ENCODE measurements at regions not wholly inside any gene's neighbourhood (a gene's known extent, or its start where the extent isn't known, plus 50 kb on each side); places are given as distances from the start of the nearest gene placed in this dataset.

DNA sequence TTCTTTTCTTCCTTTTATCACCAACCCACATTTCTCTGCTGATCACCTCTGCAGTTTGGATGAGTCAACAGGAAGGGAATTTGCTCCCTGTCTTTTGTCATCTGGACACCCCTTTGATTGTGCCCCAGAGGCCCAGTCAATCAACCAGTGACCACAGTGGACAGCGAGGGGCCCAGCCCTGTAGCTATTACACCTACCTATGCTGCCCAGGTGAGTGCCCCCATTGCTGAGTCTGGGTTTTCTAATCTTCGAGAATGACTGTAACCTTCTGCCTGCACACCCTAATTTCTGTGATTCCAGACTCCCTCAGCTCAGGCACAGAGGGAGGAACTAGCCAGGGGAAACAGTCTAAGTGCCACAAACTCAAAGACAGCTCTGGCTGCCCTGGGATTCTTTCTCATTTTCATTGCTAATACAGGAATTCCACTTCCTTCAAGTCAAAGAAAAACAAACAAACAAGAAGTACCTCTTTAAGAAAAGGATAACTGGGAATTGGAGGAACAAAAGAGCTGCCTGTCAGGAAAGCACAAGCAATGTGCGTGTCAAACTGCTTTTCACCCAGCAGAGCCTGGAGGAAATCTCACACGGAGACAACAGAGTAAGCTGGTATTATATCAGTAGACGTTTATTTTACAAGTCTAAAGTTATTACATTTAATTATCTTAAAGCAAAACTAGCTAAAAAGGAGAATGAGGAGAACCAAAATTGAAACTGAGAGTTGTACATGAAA, 311.1 kb downstream of the AJAP1 start:
- DNase-seq (ENCODE audit: low read depth, low spot score), result no peak

DNA sequence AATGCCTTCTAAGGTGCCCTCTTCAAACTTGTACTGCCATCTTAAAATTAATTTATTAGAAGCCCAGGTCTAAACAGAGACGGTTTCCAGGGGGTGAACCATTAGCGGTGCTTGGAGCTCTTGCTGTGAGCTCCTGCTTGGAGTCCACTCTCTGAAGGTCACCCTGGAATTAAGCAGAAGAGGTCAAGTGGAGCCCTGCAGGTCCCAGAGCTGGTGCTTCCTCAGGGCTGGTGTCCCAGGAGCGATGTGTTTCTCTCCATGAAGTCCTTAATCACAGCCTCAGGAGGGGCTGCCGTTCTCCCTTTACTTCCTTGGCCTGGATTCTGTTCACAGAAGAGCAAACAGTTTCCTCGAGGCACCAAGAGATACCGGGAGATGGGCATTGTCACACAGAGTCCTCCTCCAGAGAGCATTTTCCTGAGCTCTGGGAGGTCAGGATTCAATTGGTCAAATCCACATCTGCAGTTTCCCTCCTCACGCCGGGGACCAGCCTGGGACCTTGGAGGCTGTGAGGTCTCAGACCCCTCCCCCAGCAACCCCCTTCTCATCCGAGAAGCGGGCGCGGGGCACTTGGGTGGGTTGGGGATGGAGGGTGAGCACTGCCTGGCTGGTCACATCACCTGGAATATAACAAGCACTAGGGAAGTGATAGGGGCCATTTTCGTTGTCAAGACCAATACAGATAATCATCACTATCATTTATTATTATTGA, 310.4 kb downstream of the AJAP1 start:
- no peak for DNase-seq (ENCODE audit: low read depth, low spot score)

DNA sequence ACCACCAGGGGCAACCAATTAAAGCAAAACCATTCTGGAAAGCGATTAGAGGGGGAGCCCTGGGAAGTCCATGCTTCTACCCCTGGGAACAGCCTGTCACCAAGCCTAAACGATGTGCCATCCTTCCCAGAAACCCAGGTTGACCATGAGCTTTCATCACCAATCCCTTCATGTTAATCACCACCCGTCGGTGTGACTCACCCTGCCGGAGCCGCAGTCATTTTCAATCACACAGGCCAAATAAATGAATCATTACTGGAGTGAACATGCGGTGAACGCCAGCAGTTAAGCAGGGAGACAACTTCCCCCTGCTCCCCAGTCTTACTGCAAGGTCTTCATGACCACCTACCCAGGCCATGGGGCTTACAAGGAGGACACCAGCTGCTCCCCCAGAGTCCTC, 308.8 kb downstream of the AJAP1 start:
- no peak for DNase-seq (ENCODE audit: low read depth, low spot score)

DNA sequence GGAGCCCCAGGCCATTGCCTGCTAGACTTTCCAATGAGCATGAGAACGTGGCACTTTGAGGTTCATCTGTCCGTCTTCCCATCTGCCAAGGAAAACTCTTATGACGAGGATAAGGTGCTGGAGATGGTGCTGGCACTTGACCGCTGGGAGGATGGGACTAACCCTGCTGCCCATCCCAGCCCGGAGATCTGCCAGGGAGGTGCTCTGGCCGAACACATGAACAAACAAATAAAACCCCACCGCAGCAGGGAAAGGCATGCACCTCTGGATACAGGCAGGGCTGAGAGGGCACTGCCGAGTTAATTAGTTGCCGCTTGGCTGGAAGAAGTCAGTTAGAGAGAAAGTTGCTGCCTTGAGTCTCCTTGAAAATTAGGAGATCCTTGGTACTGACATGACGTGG, 308.4 kb downstream of the AJAP1 start:
- DNase-seq (ENCODE audit: low read depth, low spot score), result no peak

DNA sequence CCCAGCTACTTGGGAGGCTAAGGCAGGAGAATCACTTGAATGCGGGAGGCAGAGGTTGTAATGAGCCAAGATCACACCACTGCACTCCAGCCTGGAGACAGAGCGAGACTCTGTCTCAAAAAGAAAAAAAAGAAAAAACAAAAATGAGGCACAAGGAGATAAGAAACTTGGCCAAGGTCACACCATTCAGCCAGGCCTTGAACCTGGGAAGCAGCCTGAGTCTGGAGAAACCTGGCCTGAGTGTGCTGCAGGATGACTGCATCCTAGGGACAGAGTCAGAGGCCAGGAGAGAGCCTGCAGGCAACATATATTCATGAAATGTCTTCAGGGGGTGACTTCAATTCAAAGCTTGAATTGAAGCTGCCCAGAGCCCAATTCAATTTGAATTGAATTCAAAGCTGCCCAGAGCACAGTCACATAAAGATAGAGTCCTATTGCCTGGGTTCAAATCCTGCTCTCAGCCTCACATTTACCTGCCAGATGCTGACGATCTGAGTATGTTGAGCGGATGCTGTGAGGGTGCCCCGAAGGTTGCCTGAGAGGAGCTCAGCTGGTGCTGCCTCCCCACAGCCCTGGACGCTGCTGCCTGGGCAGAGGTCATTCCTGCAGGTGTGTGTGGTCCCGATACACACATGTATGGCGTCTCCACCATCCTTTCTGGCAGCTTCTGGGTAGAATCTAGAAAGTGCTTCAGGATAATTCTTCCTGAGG, 307.7 kb downstream of the AJAP1 start:
- DNase-seq (ENCODE audit: low read depth, low spot score), result no peak

DNA sequence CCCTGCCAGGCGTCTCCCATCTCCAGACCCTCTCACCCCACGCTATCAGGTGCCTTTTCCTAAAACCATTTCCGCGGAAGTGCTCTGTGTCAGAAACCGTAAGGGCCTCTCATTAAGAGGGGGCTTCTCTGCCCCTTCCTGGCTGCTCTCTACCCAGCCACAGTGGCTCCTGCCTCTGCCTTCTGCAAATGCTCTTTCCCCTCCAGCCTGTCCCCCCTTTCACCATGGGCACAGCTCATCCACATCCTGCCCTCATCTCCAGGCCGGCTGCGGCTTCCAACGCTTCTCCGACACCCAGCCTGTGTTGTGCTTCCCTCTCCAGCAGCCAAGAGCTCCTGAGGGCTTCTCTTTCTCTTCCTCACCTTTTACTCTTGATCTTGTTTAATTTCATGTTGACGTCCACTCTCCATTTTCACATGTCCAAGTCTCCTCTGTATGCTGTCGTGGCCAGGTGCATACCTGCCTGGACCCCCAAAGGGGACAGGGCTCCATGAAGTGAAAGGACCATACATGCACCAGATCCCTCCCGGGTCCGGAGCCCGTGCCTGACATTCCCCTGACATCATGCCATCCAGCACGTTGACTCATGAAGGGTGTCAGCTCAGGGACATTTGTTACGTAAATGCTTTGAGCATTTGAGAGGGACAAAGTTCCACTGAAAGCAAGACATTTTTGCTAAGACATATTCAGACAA, 306.5 kb downstream of the AJAP1 start:
- no peak for DNase-seq (ENCODE audit: low read depth, low spot score)

DNA sequence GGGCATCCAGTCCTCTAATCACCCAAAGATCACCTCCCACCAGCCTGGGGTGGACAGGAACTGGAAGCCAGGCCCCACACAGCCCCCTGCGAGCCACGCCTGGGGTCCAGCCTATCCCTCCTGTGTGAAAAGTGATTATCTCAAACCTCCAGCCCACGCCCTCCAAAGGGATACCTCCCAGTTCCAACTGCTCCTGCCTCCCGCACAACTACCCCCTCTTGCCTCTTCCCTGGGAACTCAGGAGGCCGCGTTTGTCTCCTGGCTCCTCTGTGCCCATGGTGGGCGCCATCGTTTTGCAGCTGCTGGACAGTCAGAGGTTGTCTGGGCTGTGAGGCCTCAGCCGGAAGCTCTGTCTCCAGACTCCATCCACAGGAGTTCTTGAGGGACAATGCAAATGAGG, 305.9 kb downstream of the AJAP1 start:
- no peak for DNase-seq (ENCODE audit: low read depth, low spot score)

DNA sequence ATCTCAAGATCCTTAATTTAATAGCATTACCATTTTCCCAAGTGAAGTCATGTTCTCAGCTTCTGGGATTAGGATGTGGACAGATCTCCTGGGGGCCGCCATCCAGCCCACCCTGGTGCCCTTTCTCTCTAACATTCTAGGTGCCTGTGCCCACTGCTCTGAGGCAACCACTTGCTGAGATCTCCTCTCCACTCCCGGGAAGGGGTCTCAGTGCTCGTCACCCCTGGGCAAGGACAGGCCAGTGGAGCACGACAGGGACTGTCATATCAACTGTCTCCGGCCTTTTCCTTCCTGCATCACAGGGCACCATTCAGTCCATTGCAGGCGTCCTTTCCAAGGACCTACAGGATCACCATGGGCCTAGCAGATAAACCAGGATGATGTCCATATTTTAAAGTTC, 304.8 kb downstream of the AJAP1 start:
- no peak for DNase-seq (ENCODE audit: low read depth, low spot score)

DNA sequence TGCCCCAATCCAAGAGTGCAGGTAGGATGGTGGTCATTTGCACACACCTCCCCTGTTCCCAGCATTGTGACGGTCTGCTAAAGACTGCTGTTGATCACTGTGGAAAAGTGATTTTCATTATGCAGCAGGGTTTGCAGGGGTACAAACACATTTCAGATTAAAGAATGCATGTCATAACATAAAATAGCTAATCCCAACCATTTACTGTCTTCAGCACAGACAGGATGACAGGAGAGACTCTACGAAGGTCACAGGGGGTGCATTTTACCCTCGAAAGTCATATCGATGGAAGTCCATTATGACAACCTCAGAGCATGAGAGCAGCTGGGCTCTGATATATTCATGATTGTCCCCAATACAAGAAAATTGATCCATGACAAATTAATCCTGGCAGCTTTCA, 302.6 kb downstream of the AJAP1 start:
- no peak for DNase-seq (ENCODE audit: low read depth, low spot score)

DNA sequence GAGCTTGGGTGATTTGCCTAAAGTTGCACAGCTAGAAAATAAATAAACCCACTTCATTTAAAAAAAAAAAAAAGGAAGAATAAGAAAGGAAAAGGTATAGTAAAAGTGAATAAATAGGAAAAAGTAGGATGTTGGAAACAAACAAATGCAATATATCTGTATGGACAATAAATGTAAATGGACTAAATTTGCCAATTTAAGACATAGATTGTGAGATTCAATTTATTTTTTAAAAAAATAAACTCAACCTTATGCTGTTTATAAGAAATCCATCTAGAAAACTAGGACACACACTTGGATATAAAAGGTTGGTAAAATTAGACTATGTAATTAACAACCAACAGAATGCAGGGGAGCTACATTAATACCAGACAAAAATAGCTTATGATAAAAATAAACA, 300.0 kb downstream of the AJAP1 start:
- no peak for DNase-seq (ENCODE audit: low read depth, low spot score)

DNA sequence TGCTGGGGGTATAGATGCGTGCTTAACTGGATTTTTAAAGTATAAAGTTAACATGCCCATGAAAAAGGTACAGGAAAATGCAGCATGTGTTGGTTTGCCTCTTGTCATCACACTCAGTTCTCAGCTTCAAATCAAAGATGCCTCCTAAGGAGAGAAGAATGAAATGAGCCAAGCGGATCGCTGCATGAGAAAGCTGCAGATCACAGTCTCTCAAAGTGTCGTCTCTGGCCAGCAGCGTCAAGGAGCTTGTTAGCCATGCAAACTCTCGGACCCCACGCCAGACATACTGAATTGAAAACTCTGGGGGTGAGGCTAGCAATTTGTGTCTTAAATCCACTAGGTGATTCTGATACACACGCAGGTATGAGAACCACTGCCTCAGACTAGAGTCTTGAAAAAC, 297.2 kb downstream of the AJAP1 start:
- no peak for DNase-seq (ENCODE audit: low read depth, low spot score)

DNA sequence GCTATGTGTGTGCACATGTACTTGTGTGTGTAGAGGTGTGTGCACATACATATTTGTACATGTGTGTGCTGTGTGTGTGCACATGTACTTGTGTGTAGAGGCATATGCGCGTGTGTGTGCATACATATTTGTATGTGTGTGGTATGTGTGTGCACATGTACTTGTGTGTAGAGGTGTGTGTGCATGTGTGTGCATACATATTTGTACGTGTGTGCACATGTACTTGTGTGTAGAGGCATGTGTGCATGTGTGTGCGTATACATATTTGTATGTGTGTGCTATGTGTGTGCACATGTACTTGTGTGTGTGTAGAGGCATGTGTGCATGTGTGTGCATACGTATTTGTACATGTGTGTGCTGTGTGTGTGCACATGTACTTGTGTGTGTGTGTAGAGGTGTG, 291.9 kb downstream of the AJAP1 start:
- no peak for DNase-seq (ENCODE audit: low read depth, low spot score)

DNA sequence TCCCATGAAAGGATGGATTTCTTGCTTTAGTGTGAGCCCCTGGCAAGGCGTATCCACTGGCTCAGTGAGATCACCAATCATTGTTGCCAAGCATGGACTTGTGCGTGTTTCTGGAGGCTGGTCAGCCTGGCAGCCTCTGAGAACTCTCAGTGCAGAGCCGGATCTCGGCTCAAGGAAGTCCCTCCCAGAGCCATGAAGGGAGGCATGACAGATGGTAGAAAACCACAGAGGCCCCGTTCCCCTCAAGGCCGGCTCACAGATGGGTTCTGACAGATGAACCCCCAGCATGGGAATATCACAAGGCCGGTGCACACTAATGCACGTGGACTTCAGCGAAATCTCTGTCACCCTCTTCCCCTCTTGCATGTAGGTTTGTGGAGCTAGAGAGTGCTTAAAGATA, 290.5 kb downstream of the AJAP1 start:
- DNase-seq (ENCODE audit: low read depth, low spot score), result no peak

DNA sequence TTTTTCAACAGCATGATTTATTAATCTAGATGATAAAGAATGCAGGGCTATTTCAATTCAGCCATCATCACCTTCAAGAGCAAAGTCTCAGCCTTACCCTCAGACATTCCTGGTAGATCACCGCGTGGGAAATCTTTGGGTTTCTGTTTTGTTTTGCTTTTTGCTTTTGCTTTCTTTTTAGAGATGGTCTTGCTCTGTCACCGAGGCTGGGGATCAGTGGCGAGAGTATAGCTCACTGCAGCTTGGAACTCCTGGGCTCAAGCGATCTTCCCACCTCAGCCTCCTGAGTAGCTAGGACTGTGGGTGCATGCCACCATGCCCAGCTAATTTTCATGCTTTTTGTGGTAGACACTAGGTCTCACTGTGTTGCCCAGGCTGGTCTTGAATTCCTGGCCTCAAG, 289.7 kb downstream of the AJAP1 start:
- DNase-seq (ENCODE audit: low read depth, low spot score), result no peak

DNA sequence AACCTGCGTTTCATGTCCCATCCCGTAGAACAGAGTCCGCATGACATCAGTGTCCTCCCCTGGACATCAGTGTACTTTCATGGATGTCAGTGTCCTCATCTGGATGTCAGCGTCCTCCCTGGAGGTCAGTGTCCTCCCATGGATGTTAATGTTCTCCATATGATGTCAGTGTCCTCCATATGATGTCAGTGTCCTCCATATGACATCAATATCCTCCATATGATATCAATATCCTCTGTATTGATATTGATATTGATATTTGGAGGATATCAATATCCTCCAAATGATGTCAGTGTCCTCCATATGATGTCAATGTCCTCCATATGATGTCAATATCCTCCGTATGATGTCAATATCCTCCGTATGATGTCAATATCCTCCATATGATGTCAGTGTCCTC, 284.9 kb downstream of the AJAP1 start:
- DNase-seq (ENCODE audit: low read depth, low spot score), result no peak

DNA sequence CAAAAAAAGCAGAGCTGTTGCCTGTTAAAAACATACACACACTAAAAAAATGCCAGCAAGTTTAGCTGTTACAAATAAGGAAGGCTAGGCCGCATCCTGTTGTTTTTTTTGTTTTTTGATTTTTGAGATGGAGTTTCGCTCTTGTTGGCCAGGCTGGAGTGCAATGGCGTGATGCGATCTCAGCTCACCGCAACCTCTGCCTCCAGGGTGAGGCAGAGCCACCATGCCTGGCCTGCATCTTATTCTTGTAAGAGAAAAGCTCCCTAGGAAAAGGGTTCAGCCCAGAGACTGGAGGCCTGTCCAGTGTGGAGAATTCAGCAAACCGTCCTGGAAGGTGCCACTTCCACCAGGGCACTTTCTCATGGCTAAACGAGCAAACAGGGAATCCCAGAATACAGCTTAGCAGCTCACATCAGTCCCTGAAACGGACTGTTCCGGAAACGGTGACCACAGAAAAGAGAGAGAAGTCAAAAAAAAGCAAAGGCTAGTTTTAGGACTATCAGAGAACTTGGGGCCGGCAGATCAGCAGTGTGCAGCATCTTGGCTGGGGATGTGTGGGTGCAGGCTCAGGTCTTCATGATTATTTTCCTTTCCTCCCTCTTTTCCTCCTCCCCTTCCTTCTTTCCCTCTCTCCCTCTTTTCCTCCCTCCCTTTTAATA, 283.6 kb downstream of the AJAP1 start:
- no peak for DNase-seq (ENCODE audit: low read depth, low spot score)

DNA sequence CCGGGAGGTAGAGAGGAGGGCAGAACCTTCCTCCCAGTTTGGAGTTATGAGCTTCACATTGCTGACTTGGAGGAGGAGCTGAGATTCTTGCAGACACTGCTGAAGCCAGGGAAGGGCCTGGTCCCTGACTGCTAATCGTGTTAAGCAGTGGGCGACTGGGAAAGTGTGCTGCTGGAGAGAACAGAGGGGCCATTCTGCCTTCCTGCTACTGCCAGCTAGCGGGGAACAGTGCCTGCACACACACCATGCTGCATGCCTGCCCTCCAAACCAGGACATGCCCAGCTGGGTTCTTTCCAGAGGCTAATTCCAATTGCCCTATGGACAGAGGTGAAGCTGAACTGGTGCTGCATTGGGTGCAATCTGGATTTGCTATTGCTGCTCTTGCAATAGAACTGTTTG, 281.4 kb downstream of the AJAP1 start:
- DNase-seq (ENCODE audit: low read depth, low spot score), result no peak

DNA sequence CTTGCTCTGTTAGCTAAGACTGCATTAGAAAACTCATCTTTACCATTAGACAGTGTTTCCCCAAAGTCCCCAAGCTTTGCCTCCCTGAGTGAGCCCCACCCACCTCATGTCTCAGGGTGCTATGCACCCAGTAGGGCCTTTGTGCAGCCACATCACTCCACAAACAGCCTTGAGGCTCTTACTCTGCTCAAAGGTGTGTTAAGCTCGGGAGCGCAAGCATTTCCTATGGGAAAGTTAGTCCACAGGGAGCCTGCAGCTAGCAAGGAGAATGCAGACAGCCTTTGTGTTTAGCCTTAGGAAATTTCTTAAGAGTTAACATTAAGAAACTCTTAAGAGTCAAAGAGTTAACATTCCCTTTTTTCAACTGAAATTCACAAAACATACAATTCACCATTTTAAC, 278.8 kb downstream of the AJAP1 start:
- no peak for DNase-seq (ENCODE audit: low read depth, low spot score)

DNA sequence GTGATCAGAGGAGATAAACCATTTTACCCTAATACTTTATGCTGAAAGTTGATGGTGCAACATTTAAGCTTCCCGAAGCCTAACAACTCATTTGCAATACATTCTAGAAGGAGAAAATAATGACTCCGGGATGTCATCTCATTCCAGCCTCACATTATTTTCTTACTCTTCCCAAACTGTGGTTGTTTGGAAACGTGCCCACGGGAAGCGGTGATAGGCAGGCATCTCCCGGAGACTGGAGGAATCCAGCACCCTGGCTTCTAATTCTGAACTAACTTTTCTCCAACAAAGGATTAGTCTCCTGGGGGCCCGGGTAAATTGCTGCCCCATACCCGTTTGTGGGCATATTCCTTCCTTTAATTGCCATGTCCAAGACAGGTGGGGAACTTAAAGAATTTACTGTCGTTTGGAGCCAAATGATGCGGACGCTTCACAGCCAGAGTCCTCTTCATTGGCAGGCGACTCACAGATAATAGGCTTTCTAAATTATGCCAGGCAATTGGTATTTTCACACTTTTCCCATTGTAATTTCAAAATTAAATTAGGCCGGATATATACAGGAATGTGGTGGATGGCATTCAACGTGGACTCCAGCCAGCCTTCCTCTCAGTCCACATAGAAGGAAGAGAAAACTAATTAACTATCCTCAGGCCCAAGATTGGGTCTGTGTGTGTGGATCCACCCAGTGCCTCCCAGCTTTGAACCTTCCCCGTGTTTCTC, 278.1 kb downstream of the AJAP1 start:
- no peak for DNase-seq (ENCODE audit: low read depth, low spot score)

DNA sequence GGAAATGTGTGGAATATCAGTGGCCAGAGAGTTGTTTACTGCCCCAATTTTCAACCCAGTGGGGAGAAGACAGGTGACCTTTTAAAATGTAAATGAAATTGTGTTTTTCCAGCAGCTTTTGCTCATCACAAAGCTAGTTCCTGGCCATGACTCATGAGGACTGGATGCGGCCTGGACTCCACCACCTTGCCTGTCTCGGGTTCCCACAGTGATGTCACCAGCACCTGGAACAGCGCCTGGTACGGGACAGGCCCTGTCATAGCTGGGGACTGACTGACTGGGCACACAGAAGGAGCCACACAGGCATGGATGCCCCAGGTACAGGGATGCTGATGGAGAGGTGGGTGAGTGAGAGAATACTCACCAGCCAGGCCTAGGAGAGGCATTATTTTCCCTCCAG, 277.1 kb downstream of the AJAP1 start:
- DNase-seq (ENCODE audit: low read depth, low spot score), result no peak

DNA sequence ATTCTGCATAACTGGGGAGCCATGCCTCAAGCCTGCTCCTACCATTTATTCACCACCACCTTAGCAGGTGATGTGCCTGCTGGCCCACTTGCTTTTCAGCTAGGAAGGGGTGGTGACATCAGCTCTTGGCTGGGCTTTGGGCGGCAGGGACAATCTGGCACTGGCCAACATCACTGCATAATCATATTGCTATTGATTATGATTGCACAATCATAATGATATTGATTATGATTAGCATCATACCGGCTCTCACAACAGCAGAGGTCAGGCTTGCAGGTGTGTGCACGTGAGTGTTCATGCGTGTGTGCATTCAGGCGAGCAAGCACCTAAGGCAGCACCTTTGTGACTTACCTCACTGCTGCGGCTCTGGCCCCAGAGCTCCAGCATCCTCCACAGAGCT, 273.8 kb downstream of the AJAP1 start:
- no peak for DNase-seq (ENCODE audit: low read depth, low spot score)

Measured in iPS DF 19.7 (cell line).